NCI-H1930 (cell line): ENCODE measurements at regions not wholly inside any gene's neighbourhood (a gene's known extent, or its start where the extent isn't known, plus 50 kb on each side); places are given as distances from the start of the nearest gene placed in this dataset.

Experiments used
- DNase-seq, 2 experiments: peaks; one replicate each; lab custom pipeline; 2025; lab: John Stamatoyannopoulos, UW

GRCh38 chr18:67742954-67743353 is 226.4 kb upstream of the DSEL start:
- no peak for DNase-seq

- no peak for DNase-seq
Measured at GRCh38 chr18:67742525-67742924, 226.0 kb upstream of the DSEL start.

GRCh38 chr18:67735506-67735905 is 219.0 kb upstream of the DSEL start:
- no peak for DNase-seq

- no peak for DNase-seq
Measured at GRCh38 chr18:67733088-67733487, 216.6 kb upstream of the DSEL start.

- DNase-seq: no peak
Measured at GRCh38 chr18:67731851-67732250, 215.3 kb upstream of the DSEL start.

- DNase-seq: no peak
Measured at GRCh38 chr18:67730886-67731285, 214.4 kb upstream of the DSEL start.

GRCh38 chr18:67728364-67728763 is 211.8 kb upstream of the DSEL start:
- DNase-seq: no peak

GRCh38 chr18:67726882-67727281 is 210.4 kb upstream of the DSEL start:
- DNase-seq: no peak

DNA sequence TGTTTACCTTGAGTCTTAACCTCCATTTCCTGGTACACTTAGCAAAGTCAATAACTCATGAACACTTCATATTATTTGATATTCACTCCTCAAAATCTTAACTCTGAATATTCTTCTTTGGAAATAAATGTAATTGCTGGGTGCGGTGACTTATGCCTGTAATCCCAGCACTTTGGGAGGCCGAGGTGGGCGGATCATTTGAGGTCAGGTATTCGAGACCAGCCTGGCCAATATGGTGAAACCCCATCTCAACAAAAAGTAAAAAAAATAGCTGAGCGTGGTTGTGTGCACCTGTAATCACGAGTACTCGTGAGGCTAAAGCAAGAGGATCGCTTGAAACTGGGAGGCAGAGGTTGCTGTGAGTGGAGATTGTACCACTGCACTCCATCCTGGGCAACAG is 201.3 kb upstream of the DSEL start:
- no peak for DNase-seq

GRCh38 chr18:67715567-67715966 is 199.0 kb upstream of the DSEL start:
- no peak for DNase-seq

DNA sequence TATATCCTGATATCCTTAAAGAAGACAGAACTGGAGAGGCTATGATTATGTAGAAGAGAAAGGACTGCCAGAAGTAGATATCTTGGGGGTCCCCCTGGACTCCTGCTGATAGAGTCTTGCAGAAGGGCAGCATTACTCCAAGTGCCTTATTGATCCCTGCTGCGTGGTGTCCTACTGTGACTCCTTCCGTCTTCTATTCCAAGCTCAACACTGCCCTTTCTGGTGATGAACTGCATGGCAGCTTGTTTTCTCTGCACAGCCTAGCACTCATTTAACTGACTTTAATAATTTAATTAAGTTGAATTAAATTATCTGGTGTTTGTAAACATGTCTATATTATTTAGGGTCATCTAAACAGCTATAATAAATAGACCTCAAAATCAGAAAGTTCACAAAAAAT is 194.1 kb upstream of the DSEL start:
- DNase-seq: no peak

- DNase-seq: no peak
Measured at GRCh38 chr18:67705748-67706147, 189.2 kb upstream of the DSEL start.

DNA sequence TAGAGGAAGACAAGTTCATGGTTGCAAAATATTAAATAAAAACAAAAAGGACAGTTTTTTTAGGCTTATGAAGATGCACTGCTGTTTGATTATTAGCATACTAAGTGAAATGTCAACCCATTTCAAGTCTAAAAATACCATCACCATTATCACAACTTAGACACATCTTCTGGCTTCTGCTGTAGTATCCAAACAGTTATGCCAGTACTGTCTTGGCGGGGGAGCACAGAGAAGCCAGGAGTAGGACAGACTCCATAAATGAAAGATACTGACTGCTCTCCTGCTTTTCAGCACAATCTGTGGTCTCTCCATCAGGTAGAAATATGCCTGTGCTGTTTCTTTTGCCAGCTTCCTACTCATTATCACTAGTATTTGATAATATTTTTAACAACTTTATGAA is 179.2 kb upstream of the DSEL start:
- no peak for DNase-seq

DNA sequence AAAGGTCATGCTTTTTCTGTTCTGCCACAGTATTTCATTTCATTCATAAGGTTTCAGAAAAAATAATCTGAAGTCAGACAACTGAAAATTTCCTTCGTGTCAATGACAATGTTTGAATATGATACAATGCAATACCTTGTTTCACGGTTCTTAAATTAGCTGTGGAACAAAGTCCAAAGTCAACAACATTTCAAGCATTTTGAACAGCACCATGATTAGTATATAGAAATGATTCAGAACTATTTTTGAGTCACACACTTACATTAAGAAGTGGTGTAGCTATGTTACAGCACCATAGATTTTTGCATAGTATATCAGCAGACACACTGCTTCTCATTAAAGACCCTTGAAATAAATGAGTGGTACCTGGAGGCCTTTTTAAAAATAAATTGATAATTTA is 178.3 kb upstream of the DSEL start:
- DNase-seq: no peak

DNA sequence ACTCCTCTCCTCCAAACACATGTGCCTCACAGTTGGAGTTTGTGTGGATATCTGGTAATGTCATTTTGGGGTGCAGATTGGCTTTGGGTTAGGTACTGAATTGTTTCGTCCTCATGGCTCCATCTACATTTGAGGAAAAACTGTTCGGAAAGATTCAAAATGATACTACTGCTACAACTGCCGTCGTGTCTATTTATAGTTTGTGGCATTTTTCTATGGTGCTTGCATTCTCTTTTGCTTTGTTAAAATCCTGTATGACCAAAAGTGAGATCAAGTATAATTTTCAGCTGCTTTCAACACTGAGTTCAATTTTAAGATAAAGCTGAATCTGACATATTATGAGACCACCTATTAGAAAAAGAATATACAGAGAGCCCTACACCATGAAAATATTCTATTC is 176.3 kb upstream of the DSEL start:
- no peak for DNase-seq

DNA sequence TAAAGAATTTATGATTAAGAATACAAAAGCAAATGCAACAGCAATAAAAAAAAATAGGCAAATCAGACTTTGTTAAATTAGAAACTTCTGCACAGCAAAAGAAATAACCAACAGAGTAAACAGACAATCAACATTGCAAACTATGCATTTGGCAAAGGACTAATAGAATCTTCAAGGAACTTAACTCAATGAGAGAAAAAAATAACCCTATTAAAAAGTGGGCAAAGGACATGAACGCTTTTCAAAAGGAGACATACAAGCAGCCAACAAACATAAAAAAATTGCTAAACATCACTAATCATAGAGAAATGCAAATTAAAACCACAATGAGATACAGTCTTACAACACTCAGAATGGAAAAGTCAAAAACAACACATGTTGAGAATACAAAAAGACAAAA is 166.0 kb upstream of the DSEL start:
- no peak for DNase-seq

DNA sequence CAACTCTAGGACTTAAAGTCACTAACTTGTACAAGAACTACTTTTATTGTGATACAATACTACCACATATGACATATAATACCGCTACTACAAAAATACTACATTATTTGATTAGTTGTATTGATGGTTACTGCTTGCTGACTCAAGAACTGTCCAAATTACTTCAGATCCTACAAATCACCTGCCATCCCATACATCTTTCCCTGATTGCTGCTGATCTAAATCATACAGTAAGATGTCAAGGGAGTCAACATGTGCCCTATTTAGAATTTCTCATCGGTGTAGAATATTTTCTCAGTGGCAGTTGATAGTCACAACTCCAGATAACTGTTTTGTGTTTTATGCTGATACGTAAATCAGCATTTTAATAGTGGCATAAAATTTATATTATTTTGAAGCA is 161.0 kb upstream of the DSEL start:
- DNase-seq: no peak

DNA sequence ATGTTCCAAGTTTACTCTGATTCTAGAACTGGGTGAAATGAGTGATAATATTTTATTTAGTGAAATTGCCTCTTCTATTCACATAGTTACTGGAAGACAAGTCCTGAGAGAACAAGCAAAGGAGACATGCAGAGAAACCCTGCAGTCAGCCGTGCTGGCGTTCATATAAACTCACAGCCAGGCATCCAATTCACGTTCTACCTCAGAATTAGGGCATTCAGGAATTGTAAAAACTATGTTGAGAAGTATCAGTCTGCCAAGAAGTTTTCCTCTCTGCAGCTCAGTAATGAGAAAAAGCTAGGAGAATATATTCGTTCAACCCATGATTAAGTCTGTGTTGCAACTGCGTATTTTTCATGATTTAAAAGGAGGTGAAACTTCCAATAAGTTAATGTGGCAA is 156.2 kb upstream of the DSEL start:
- DNase-seq: no peak

- DNase-seq: no peak
Measured at GRCh38 chr18:67672155-67672554, 155.6 kb upstream of the DSEL start.

DNA sequence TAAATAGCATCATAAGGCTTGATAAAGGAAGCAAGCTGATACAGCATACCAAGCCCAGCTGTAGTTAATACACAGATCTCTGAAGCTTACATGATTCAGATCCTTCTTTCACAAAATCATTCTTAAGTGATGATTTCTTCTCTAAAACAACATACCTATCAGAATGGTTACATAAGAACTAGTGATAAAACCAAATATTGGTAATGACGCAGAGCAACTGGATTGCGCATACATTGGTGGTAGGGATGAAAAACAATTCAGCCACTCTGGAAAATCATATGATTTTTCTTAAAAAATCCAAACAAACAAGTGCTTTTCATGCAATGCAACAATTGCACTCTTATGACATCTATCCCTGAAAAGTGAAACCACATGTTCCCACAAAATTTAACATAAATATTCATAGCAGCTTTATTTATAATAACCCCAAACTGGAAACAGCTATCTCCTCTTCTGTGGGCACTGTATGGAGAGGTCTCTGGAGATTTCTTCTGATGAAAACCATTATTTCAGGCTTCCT is 153.6 kb upstream of the DSEL start:
- DNase-seq: no peak

- DNase-seq: no peak
Measured at GRCh38 chr18:67665266-67665665, 148.7 kb upstream of the DSEL start.

DNA sequence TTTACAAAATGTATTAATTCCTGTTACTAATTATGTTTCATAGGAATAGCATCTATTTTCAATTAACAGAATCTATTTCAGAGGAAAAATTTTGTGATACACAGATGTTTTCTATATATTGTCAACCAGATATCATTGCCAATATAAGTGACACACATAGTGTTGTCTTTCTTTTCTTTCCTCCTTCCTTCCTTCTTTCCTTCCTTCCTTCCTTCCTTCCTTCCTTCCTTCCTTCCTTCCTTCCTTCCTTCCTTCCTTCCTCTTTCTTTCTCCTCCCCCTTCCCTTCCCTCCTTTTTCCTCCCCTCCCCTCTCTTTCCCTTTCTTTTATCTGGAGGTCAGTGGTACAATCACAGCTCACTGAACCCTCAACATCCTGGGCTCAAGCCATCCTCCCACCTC is 146.5 kb upstream of the DSEL start:
- DNase-seq: no peak

DNA sequence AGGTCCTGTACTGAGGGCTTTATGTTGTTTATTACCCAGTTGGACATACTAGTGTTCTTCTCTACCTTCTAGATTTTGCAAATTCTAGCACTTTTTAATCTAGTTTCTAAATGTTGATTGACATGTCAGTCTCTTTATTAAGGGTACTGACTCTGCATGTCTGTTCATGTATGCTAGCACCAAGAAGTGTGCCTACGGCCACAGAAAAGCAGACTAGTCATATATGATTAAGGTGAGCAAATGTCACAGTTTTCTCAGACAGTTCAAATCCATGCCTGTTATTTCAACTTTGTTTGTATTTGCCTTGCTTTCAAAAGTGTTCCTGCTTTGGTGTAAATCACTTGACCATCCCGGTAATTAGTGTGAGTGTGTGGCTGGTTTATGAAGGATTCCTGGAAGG is 145.0 kb upstream of the DSEL start:
- DNase-seq: no peak

- DNase-seq: no peak
Measured at GRCh38 chr18:67654101-67654500, 137.6 kb upstream of the DSEL start.

GRCh38 chr18:67652288-67652687 is 135.8 kb upstream of the DSEL start:
- DNase-seq: no peak
